ENCODE measurements at regions not wholly inside any gene's neighbourhood (a gene's known extent, or its start where the extent isn't known, plus 50 kb on each side); places are given as distances from the start of the nearest gene placed in this dataset.

DNA sequence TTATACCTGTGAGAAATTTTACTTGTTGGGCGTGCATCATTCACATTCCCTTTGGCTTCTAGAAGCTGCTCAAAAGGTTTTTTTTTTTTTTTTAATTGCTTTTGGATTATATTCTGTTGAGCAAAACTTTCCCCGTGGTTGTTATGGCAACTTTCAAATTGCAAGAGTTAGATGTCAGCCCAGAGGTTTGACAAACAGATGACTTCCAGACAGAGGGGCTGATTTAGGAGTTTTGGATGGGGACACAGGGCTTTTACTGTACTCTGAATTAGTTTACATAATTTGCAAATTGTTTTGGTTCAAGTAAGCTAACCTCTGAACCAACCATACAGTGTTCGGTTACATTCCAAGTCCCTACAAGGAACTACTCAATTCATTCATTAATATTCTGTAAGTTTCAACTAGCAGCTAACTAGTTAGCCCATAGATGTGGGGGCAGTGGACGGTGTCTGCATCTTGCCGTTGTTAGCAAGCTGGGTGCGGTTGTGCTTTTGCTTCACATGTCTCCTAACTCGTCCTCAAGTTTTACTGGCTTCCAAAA is 66.4 kb upstream of the JAZF1 start:
- DNase-seq (ENCODE audit: low read depth, low spot score) (no peak), FAIRE-seq (no peak)
- no peaks in the 10 kb centered on the region for H3K9me1 ChIP-seq (ENCODE audit: control insufficient read depth, extremely low read depth, insufficient read depth, low read length)
- no peaks in the 10 kb centered on the region for H3K9me3 ChIP-seq (ENCODE audit: control insufficient read depth, low read depth, low read length)
- no peaks in the 10 kb centered on the region for H3K4me1 ChIP-seq (ENCODE audit: control insufficient read depth, extremely low read depth, insufficient read depth, low read length)
- H3K4me2 ChIP-seq (ENCODE audit: control insufficient read depth, extremely low read depth, insufficient read depth, low read depth, low read length), result no peak overlapping the region
- no peak overlapping the region for H3K4me3 ChIP-seq (ENCODE audit: control insufficient read depth in 2 of 3, extremely low read depth in 1 of 3, insufficient read depth in 2 of 3, low read depth in 1 of 3, low read length in 3 of 3)
- H3K36me3 ChIP-seq (ENCODE audit: control insufficient read depth in 2 of 2, extremely low read depth in 1 of 2, insufficient read depth in 2 of 2, low read length in 2 of 2), result no peaks in the 10 kb centered on the region
- dilution Hi-C loops (cut with MboI; ENCODE audit: extremely low pct_ligation_motif_present, low sequenced_read_pairs), result no loop called here
- TF ChIP-seq, protein P1, sequence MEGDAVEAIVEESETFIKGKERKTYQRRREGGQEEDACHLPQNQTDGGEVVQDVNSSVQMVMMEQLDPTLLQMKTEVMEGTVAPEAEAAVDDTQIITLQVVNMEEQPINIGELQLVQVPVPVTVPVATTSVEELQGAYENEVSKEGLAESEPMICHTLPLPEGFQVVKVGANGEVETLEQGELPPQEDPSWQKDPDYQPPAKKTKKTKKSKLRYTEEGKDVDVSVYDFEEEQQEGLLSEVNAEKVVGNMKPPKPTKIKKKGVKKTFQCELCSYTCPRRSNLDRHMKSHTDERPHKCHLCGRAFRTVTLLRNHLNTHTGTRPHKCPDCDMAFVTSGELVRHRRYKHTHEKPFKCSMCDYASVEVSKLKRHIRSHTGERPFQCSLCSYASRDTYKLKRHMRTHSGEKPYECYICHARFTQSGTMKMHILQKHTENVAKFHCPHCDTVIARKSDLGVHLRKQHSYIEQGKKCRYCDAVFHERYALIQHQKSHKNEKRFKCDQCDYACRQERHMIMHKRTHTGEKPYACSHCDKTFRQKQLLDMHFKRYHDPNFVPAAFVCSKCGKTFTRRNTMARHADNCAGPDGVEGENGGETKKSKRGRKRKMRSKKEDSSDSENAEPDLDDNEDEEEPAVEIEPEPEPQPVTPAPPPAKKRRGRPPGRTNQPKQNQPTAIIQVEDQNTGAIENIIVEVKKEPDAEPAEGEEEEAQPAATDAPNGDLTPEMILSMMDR (optimal IDR thresholded peaks at IDR 0.05 in 1 of 3, IDR thresholded peaks at IDR 0.05 in 1 of 3, conservative IDR thresholded peaks at IDR 0.05 in 1 of 3; ENCODE audit: extremely low read depth in 1 of 3, insufficient read depth in 2 of 3, low read length in 3 of 3), result no peak
- no peaks in the 10 kb centered on the region for H4K20me1 ChIP-seq (ENCODE audit: control insufficient read depth, extremely low read depth, insufficient read depth, low read length)
- no peak overlapping the region for H2AFZ ChIP-seq (ENCODE audit: control insufficient read depth, low read length)
- H3K79me2 ChIP-seq (ENCODE audit: control insufficient read depth, insufficient read depth, low read length), result no peaks in the 10 kb centered on the region
- H3K27ac ChIP-seq (ENCODE audit: control insufficient read depth, insufficient read depth, low read length), result no peak overlapping the region
- no peak overlapping the region for H3K9ac ChIP-seq (ENCODE audit: control insufficient read depth, extremely low read depth, insufficient read depth, low read length)
- no peaks in the 10 kb centered on the region for H3K27me3 ChIP-seq (ENCODE audit: control insufficient read depth, extremely low read depth, insufficient read depth, low read length)

DNA sequence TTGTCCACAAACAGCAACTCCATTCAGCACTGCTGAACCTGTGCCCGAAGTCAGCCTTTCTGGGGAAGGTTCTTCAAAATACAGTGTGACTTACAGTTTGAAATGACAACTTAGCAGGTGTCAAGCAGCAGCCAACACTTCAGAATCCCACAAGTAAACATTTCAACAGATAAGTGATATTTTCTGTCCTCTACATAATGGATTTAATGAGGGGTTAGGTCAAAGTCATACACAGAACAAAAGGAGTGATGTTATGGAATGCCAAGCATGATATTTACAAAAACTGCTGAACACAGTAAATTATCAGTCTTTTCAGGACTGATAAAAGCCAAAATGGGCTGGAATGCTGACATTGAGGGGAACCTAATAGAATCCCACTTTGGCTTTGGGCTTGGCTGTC is 77.6 kb upstream of the JAZF1 start:
- Histone ChIP-seq H3K4me1 (ENCODE audit: control insufficient read depth, extremely low read depth, insufficient read depth, low read length) (no peaks in the 10 kb centered on the region), H3K9ac (ENCODE audit: control insufficient read depth, extremely low read depth, insufficient read depth, low read length) (no peak overlapping the region), H2AFZ (ENCODE audit: control insufficient read depth, low read length) (no peak overlapping the region), H3K27ac (ENCODE audit: control insufficient read depth, insufficient read depth, low read length) (no peak overlapping the region), H3K4me3 (ENCODE audit: control insufficient read depth in 2 of 3, extremely low read depth in 1 of 3, insufficient read depth in 2 of 3, low read depth in 1 of 3, low read length in 3 of 3) (no peak overlapping the region), H3K36me3 (ENCODE audit: control insufficient read depth in 2 of 2, extremely low read depth in 1 of 2, insufficient read depth in 2 of 2, low read length in 2 of 2) (no peaks in the 10 kb centered on the region), H3K4me2 (ENCODE audit: control insufficient read depth, extremely low read depth, insufficient read depth, low read depth, low read length) (no peak overlapping the region), H4K20me1 (ENCODE audit: control insufficient read depth, extremely low read depth, insufficient read depth, low read length) (no peaks in the 10 kb centered on the region), H3K9me1 (ENCODE audit: control insufficient read depth, extremely low read depth, insufficient read depth, low read length) (no peaks in the 10 kb centered on the region), H3K27me3 (ENCODE audit: control insufficient read depth, extremely low read depth, insufficient read depth, low read length) (peaks cover 15% of the 10 kb centered on the region), H3K9me3 (ENCODE audit: control insufficient read depth, low read depth, low read length) (no peaks in the 10 kb centered on the region), H3K79me2 (ENCODE audit: control insufficient read depth, insufficient read depth, low read length) (no peaks in the 10 kb centered on the region)
- FAIRE-seq (no peak), DNase-seq (ENCODE audit: low read depth, low spot score) (no peak)
- dilution Hi-C loops (cut with MboI; ENCODE audit: extremely low pct_ligation_motif_present, low sequenced_read_pairs), result no loop called here
- TF ChIP-seq EZH2 (IDR thresholded peaks at IDR 0.05; ENCODE audit: low read length), result no peak
- TF ChIP-seq, protein P1 (optimal IDR thresholded peaks at IDR 0.05 in 1 of 3, IDR thresholded peaks at IDR 0.05 in 1 of 3, conservative IDR thresholded peaks at IDR 0.05 in 1 of 3; ENCODE audit: extremely low read depth in 1 of 3, insufficient read depth in 2 of 3, low read length in 3 of 3), result no peak

Measured in keratinocyte (primary cell).